OCI-M1 (cell line): ENCODE measurements at regions not wholly inside any gene's neighbourhood (a gene's known extent, or its start where the extent isn't known, plus 50 kb on each side); places are given as distances from the start of the nearest gene placed in this dataset.

Source experiments
- DNase-seq: peaks from one replicate; lab custom pipeline; 2025; lab: John Stamatoyannopoulos, UW

- DNase-seq, result peak; percentile 44
Measured at GRCh38 chr12:127077262-127078045, 1189.5 kb upstream of the TMEM132C start.

- DNase-seq, result no peak
Measured at GRCh38 chr12:127078577-127079350, 1188.2 kb upstream of the TMEM132C start.

- DNase-seq, result no peak
Measured at GRCh38 chr12:127079636-127080035, 1187.3 kb upstream of the TMEM132C start.

GRCh38 chr12:127081058-127081457, 1185.9 kb upstream of the TMEM132C start:
- DNase-seq, result no peak

GRCh38 chr12:127083008-127083949, 1183.7 kb upstream of the TMEM132C start:
- peak; percentile 95 for DNase-seq

- DNase-seq, result no peak
Measured at GRCh38 chr12:127101076-127101475, 1165.9 kb upstream of the TMEM132C start.

GRCh38 chr12:127106041-127106440, 1160.9 kb upstream of the TMEM132C start:
- DNase-seq, result no peak

GRCh38 chr12:127106697-127107096, 1160.3 kb upstream of the TMEM132C start:
- no peak for DNase-seq

GRCh38 chr12:127107744-127108143, 1159.2 kb upstream of the TMEM132C start:
- no peak for DNase-seq

- peak; percentile 83 for DNase-seq
Measured at GRCh38 chr12:127108360-127109215, 1158.4 kb upstream of the TMEM132C start.

- DNase-seq, result no peak
Measured at GRCh38 chr12:127113945-127114344, 1153.0 kb upstream of the TMEM132C start.

- no peak for DNase-seq
Measured at GRCh38 chr12:127115468-127116035, 1151.4 kb upstream of the TMEM132C start.

GRCh38 chr12:127118251-127118650, 1148.7 kb upstream of the TMEM132C start:
- no peak for DNase-seq

- DNase-seq, result no peak
Measured at GRCh38 chr12:127119600-127120140, 1147.3 kb upstream of the TMEM132C start.

- DNase-seq, result peak; percentile 15
Measured at GRCh38 chr12:127120851-127121250, 1146.1 kb upstream of the TMEM132C start.

GRCh38 chr12:127121494-127122084, 1145.4 kb upstream of the TMEM132C start:
- no peak for DNase-seq

GRCh38 chr12:127125607-127126259, 1141.2 kb upstream of the TMEM132C start:
- peak; percentile 68 for DNase-seq

GRCh38 chr12:127126260-127126628, 1140.7 kb upstream of the TMEM132C start:
- DNase-seq, result no peak

GRCh38 chr12:127127897-127128296, 1139.1 kb upstream of the TMEM132C start:
- DNase-seq, result no peak
